ENCODE measurements at regions not wholly inside any gene's neighbourhood (a gene's known extent, or its start where the extent isn't known, plus 50 kb on each side); places are given as distances from the start of the nearest gene placed in this dataset.

DNA sequence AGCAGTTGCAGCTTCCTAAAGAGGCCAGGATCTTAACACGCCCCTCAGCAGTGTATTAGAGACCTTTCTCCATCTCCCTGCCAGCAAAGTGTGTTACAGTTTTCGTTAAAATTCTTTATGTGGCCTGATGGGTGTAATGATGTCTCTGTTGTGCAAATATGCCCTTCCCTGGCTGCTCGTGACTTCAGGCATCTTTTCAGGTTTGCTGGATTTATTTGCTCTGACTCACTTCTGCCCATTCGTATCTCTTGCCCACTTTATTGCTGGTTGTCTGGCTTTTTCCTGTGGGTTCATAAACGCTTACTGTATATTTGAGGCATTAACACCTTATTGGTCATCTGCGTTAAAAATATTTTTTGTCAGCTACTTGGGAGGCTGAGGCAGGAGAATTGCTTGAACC lies 134.5 kb downstream of the ASB1 start:
- no peak for DNase-seq (ENCODE audit: low spot score)

DNA sequence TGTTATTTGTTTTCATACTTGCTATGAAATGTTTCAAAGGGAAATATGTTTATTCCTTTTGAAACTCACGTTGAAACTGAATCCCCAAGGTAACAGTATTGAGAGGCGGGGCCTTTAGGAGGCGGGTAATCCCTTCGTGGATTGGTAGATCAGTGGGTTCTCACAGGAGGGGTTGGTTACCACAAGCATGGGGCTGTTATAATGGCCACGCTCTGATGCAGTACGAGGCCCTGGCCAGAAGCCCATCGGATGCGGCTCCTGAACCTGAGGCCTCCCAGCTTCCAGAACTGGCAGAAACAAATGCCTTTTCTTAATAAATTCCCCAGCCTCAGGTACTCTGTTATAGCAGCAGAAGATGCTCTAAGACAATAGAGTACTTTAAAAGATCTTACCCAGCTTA lies 135.7 kb downstream of the ASB1 start:
- no peak for DNase-seq (ENCODE audit: low spot score)

DNA sequence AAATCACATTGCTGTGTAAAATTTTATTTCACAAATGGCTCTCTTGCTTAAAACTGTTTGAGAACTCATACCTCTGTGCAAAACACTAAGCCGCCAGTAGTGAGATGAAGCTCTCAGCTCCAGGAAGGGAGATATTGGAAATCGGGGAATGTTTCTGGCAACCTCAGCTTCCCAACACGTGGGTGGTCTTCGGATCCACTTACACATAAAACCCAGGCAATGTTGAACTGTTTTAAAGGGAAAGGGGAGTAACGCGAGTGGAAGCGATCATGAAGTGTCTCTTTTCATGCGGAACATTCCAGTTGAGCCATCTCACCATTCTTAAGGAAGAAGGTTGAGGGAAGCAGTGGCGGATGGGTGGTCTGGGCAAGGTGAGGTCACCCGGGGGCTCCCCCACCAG lies 136.8 kb downstream of the ASB1 start:
- DNase-seq (ENCODE audit: low spot score): no peak

DNA sequence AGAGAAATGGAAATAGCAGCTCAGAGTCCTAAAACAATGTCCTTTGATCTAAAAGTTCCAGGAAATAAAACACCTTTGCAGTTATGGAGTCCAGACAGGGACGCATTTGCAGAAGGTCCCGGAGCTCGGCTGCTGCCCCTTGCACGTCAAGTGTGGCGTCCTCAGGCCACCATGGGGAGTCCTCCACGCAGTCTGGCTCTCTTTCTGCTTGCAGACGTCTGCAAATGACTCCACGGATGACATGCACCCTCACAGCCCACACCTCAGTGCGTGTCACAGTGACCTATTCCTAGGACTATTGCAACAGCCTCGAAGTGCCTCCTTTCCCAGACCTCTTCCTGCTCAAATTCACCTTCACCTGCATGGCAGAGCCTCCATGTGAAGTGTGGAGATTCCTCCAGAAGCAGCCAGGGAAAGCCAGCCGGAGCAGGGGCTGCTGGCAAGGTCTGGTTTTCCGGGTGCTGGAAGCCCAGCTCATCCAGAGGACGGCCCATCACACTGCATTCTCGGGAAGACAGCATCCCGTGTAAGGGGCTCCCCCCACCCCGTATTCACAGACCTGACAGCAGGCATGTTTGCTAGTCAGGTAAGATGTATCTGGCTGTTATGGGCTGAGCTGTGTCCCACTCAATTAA lies 137.7 kb downstream of the ASB1 start:
- no peak for DNase-seq (ENCODE audit: low spot score)

DNA sequence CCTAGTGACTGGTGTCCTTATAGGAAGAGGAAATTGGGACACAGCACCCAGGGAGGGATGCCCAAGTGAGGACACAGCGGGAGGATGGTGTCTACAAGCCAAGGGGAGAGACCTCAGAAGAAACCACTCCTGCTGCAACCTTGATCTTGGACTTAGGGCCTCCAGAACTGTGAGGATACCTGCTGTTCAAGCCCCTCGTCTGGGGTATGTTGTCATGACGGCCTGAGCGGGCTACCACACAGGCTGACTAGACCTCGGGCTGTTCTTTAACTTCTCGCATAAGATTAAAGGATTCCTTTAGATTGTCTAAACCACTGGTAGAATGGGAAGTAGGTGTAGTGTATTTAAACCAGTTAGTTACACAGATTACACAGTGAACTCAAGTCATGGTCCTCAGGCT lies 138.3 kb downstream of the ASB1 start:
- DNase-seq (ENCODE audit: low spot score): no peak

DNA sequence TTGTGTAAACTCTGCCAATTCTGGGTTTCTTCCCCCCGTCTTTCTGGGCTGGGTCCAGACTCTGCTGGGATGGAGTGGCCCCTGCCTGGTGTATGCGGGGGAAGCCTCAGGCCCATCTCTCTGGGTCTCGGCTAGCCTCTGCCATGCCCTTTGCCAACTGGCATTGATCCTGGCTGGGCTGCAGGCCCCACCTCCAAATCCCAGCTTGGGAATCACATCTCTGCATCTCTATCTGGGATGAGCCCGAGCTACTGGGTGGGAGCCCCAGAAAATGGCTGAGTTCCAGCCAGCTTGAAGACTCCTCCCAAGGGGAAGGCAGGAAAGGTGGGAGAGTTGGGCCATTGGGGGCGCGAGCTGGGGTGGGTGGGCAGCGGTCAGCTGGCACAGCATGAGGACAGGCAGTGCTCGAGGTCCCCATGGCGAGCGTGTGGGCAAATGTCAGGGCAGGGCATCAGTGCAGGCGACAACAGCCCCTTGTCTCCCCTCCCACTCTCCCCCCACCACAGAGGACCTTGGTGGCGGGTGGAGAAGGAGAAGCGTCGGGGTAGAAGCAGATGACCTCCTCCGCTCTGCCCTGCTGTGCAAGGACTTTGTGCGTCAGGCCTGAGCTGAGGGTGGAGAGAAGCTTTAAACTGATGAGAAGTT lies 139.4 kb downstream of the ASB1 start:
- DNase-seq (ENCODE audit: low spot score): no peak

DNA sequence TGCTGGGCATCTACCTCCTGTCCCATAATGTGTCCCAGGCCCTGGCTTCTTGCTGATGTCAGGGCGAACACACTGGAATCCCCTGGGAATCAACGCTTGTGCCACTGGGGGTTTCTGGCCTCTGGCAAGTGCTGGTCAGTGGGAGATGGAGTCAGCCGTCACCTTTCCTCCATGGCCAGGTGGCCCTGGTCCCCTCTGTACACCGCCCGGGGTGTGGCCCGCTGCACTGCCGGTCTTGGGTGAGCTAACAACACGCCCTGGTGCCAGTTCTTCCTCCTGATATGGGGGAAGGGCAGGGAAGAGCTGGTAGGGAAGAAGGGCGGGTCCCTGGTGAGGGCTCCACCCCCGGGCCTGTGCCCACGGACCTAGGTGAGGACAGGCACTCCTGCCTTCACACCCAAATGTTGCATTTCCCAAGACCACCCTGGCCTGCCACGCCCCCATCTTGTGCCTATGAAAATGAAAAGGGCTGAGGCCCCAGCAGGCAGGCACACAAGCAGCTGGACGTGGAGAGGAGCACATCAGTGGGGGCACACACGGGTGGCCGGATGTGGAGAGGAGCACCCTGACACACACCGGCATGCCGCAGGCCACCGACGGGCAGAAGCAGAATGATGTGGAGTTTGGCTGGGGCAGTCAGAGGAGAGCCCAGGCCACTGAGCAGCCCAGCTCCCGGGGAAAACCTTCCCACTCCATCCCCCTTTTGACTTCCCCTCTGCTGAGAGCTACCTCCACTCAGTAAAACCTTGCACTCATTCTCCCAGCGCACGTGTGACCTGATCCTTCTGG lies 140.5 kb downstream of the ASB1 start:
- no peak for DNase-seq (ENCODE audit: low spot score)

DNA sequence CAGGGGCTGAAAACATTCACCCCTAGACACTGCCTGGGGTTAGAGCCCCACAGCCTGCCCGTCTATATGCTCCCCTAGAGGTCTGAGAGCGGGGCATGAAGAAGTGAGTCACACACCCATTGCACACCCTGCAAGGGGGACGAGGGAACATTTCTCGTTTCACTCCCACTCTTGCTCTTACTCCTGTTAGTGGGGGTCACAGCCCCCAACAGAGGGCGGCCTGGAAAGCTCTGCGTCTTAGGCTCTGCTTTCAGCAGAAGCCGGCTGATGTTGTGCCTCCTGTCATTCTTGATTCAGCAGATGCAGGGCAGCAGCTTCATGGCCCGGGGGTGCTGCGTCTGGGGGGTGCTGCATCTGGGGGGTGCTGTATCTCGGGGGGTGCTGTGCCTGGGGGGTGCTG lies 141.3 kb downstream of the ASB1 start:
- DNase-seq (ENCODE audit: low spot score): no peak

DNA sequence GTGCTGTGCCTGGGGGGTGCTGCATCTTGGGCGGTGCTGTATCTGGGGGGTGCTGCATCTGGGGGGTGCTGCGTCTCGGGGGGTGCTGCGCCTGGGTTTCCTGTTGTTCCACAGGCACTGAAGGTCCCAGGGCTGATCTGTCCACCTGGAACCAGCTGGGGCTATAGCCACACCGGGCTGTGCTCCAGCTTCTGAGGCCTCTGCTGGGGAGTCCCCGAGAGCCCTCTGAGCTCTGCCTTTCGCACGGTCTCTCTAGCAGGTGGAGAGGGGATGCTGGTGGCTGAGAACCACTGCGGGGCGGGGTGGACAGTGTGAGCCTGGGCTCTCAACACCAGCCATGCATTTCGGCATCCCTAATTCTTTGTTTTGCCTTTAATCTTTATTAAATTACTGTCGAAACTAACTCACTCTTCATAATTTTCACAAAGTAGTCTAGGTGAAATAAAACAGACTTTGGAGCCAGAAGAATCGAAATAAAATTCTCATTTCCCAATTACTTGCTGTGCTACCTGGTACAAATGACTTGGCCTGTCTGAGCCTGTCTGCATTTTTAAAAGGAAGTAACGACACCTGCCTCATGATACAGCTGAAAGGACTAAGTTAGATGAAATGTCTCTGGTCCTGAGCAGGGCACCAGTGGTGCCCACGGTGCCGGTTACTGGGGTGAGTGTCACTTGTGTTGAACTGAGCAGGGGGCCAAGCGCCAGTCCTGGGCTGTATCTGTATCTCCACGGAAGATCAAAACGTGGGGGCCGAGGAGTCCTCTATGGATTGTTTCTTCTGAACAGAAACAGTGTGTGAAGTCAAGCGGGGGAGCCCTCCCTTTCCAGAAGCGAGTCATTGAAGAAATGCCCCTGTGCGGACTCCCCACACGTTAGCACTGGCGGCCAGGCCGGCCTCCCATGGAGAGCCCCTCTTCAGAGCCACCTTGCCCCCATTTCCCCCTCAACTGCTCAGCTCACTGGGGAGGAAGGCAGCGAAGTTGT lies 142.0 kb downstream of the ASB1 start:
- no peak for DNase-seq (ENCODE audit: low spot score)

DNA sequence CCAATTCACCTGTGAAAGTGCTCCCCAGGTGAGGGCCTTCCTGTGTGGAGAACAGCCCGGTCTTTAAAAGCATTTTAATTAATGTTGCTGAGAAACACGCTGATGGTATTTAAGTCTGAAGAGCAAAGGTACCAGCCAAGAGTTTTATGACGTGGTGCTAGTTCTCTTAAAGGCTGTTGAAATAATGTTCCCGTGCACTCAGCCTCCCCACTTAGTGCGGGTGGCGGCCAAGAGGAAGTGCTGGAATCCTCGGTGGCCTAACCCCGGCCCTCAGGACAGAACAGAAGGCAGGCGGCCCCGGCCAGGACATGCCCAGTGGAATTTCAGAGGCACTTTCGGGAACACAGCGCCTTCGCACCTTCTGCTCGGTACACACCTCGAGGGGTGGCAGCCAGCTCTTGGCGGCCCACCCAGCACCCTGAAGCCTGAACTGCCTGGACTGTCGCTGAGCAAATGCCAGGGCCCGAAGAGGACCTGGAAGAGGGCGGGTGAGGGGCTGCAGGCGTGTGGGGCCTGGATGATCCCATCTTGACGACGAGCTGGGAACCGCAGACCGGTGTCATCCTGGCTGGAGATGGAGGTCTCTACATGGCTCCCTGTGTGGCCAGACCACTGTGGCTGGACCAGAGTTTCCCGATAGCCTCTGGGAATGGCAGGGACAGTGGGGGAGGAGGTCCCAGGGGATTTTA lies 142.9 kb downstream of the ASB1 start:
- DNase-seq (ENCODE audit: low spot score): no peak

DNA sequence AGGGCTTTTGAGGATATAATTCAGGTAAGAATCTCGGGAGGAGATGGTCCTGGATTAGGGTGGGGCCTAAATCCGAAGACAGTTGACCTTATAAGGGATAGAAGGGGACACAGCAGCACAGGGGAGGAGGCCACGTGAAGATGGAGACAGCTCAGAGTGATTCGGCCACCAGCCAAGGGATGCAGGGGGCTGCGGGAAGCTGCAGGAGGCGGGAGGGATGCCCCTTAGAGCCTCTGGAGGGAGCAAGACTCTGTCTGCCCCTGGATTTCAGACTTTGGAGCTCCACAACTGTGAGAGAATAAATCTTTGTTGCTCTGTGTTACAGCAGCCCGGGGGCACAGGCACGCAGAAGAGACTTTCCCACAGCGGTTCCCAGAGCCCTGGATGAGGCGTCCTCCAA lies 143.7 kb downstream of the ASB1 start:
- DNase-seq (ENCODE audit: low spot score): no peak

DNA sequence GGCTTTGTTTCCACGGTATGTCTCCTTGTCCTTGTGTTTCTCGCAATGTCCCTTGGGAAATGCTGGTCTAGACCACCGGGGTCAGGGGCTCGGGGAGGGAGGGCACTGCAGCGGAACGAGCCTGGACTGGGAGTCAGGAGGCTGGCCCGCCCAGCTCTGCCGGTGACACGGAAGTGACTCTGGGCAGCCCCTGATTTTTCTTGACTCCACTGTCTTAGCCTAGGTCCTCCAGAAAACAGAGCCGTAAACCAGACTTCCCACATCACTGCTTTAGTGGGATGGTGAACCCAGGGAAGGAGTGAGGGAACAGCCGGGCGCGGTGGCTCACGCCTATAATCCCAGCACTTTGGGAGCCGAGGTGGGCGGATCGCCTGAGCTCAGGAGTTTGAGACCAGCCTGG lies 144.2 kb downstream of the ASB1 start:
- no peak for DNase-seq (ENCODE audit: low spot score)

DNA sequence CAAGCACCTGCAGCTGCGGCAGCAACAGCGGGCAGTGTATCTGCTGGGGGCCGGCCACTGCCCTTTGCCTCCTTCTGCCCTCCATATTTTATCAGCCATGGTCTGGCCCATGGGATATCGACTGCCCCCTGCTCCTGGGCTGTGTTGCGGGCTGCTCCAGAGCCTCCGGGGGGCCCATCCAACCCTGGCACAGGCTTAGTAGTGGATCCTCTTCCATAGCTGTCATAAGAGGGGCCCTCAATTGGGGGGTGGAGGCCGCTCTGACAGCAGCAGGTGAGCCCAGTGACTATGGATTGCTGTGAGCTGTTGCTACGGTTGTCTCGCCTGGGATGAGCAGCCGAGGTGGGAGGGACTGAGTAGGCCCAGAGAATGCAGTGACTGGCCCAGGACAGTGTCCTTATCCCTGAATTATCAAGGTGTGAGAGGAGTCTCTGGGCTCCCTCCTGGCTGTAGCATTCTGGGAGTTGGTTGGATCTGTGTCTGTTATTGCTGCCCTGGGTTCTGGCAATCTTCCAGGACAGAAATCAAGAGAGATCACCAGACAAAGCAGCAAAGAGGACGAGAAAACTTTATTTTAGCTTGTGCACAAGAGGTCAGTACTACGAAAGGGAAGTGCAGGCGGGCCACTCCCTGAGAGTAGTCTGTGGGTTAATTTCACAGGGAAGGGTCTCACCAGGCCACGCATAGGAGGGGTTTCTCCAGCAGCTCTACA lies 145.1 kb downstream of the ASB1 start:
- DNase-seq (ENCODE audit: low spot score): no peak

DNA sequence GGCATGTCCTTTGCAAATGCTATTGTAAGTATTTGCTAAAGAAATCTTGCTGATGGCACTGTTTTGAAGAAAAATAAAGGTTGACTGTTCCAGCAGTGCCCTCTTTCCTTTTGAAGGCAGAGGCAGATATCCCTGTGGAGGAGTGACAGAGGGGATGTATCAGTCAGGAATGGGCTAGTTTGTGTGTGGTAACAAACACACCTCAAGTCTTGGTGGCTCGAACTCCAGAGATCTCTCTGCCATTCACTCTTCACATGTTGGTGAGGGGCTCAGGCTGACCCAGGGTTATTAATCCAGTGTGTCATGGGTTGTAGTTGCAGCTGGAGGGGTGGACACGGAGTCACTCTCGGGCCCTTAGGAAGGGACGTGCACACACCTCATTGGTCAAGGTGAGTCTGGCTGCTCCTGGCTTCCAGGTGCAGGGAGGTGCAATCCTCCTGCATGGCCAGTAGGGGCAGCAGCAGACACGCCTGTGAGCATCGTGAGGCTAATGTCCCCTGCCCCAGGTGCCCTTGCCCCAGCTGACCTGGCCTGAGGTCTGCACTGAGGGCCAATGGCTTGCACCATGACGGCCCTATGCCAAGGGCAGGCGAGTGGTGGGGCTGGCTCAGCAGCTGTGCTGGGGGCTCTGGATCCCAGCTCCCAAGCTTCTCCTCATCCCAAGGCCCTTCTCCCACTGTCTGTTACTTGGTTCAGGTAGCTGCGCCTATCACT lies 146.5 kb downstream of the ASB1 start:
- no peak for DNase-seq (ENCODE audit: low spot score)

DNA sequence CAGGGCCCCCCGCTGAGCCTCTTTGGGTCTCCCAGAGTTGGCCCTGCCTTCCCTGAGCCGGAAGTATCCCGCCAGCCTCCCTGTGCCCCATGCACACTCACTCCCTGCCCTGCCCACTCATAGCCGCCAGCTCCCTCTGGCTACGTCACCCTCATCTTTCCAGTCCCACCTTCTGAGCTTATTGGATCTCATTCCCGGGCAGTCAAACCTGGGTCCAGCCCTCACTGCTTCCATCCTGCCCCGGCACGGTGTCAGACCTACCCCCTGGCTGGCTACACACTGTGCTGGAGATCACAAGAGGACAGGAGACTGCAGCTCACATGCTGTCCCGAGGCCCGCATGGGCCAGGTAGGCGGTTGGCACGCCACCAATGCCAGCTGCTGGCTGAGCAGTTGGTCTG lies 147.2 kb downstream of the ASB1 start:
- no peak for DNase-seq (ENCODE audit: low spot score)

DNA sequence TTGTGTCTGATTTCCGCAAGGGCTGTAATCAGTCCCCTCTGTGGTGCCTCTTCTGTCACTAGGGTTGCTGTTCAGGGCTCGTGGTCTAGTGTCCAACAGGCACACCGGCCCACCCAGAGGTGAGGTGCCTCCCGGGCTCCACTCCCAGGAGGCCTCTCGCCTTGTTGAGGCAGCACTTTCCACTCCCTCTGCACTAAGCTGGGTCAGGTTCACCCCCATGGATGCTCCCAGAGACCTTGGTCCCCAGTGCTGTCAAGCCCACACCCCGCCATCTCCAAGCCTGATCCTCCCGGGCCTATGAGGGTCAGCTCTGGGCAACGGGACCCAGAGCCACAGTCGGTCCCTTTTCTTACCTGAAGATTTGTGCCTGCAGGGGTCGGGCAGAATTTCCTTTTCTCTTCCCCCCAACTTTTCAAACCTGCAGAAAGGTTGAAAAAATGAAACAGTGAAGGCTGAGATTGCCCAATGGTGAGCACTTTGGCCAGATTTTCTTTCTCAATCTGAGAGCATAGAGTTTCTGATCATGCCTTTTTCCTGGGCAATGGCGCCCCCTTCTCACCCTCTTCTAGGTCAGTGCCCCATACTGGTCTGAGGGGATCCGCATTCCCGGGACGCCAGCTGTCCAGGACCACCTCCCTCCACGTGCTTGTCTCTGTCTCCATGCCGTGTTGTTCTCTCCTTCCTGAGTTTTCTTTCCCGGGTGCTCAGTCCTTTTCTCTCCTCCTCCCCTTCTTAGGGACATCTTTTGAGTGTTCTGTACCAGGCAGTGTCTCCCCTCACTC lies 148.0 kb downstream of the ASB1 start:
- DNase-seq (ENCODE audit: low spot score): no peak

DNA sequence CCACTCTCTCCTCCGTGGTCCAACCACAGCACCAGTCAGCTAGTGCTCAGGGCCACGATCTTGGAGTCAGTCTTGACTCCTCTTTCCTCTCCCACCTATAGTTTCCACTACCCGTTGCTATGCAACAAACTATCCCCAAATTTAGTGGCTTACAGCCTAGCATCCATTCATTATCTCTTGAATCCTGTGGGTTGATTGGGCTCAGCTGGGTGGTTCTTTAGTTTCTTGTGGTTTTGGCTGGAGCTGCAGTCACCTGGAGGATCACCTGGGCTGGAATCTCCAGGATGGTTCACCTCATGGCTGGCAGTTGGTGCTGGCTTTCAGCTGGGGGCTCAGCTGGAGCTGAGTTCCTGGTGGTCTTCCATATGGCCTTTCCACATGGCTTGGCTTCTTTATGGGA lies 149.9 kb downstream of the ASB1 start:
- no peak for DNase-seq (ENCODE audit: low spot score)

DNA sequence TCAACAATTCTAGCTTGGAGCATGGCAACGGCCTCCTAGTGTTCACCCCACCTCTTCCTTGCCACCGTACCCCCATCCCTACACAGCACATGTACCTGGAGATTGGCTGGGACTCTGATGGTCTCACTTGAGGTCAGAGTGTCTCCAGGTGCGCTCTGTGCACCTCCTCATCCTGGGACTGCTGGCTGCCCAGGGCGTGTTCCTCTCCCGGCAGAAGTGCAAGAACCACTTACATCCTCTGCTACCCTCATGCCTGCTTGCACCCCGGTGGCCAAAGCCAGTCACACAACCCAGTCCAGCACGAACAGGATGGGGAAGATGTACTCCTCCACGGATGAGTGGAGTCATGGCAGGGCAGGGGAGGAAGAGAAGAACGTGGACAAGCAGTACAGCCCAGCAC lies 151.5 kb downstream of the ASB1 start:
- no peak for DNase-seq (ENCODE audit: low spot score)

DNA sequence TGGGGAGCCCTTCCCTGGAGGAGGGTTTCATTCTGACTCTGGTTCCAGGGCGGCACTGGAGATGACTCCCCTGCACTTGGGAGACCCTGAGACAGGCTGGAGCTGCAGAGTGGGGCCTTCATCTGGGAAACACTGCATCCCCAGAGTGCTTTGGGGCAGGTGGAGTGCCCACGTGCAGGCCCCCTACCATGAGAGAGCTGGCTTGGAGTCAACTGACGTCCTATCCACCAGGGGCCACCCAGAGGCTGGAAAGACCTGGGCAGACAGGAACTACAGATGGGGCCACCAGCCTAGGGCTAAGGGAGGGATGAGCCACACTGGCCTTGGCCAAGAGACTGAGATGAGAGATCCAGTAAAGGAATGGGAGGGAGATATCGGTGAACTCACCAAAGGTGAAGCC lies 153.8 kb downstream of the ASB1 start:
- DNase-seq (ENCODE audit: low spot score): no peak

DNA sequence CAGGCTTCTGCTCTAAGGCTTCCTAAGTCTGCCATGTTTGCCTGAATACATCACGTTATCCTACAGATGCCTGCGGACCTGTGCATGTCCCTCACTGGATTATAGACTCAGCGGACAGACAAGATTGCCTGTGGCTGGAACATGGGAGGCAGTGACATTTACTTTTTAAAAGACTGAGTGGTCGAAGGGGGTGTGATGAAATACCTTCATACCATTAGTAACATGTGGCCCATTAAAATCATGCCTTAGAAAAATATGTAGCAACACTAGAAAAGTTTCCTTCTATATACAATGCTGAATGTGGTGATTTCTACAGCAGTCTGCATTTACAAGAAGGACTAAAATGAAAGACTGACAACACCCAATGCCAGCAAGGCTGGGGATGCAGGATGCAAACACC lies 154.4 kb downstream of the ASB1 start:
- no peak for DNase-seq (ENCODE audit: low spot score)
